ENCODE measurements at regions not wholly inside any gene's neighbourhood (a gene's known extent, or its start where the extent isn't known, plus 50 kb on each side); places are given as distances from the start of the nearest gene placed in this dataset.

GRCh38 chr5:145466533-145466932 is 368.6 kb downstream of the PRELID2 start (continued):
- no peak for TF ChIP-seq CBX8 (IDR thresholded peaks at IDR 0.05; ENCODE audit: borderline replicate concordance, extremely low read depth, low read depth, low read length, poor library complexity, severe bottlenecking)

GRCh38 chr5:145465474-145466263 is 369.5 kb downstream of the PRELID2 start:
- no peaks in the 10 kb centered on the region for H3K9me3 ChIP-seq (replicated peaks; ENCODE audit: control insufficient read depth, insufficient read depth, low read depth, low read length)
- no peak overlapping the region for H3K27ac ChIP-seq (ENCODE audit: extremely low read depth, low read depth, low read length)
- H4K20me1 ChIP-seq (replicated peaks; ENCODE audit: control insufficient read depth, insufficient read depth, low read length): no peaks in the 10 kb centered on the region
- no peaks in the 10 kb centered on the region for H3K27me3 ChIP-seq (ENCODE audit: control insufficient read depth in 2 of 2, insufficient read depth in 2 of 2, low read length in 2 of 2)
- no peak overlapping the region for H3K4me2 ChIP-seq (ENCODE audit: insufficient read depth, low read length)
- in situ Hi-C loops (cut with MboI) (no loop called here), intact Hi-C loops (cut with micrococcal nuclease) (no loop called here)
- H3K79me2 ChIP-seq (ENCODE audit: control insufficient read depth, insufficient read depth, low read length): no peaks in the 10 kb centered on the region
- H3K36me3 ChIP-seq (ENCODE audit: control insufficient read depth, insufficient read depth, low read length): no peaks in the 10 kb centered on the region
- no peak overlapping the region for H2AFZ ChIP-seq (ENCODE audit: low read depth, low read length)
- POLR2A ChIA-PET: no interaction called here
- ATAC-seq (no peak), DNase-seq (ENCODE audit: extremely low read depth in 1 of 4, low spot score in 3 of 4) (no peak), FAIRE-seq (no peak)
- H3K4me1 ChIP-seq (replicated peaks in 1 of 2; ENCODE audit: control insufficient read depth in 2 of 2, insufficient read depth in 2 of 2, low read length in 2 of 2): no peaks in the 10 kb centered on the region; a peak in 1 of 5 replicates
- BruUV-seq (replicated peaks): no TSS peak
- CTCF ChIA-PET (ENCODE audit: low intra/inter-chr PET ratio): interaction anchor here (0.6 kb wide), 1 partner anchor 339 kb away, joined by 3 read pairs; no protein-coding TSS in a partner anchor
- no peaks in the 10 kb centered on the region for H3K9me1 ChIP-seq (ENCODE audit: control insufficient read depth, insufficient read depth, low read length)
- TF ChIP-seq BMI1 (IDR thresholded peaks at IDR 0.05; ENCODE audit: low read length): no peak
- no peak for TF ChIP-seq ZNF253 (CRISPR knock-in tag; conservative IDR thresholded peaks at IDR 0.05)
- no peak for TF ChIP-seq NCOA2 (IDR thresholded peaks at IDR 0.05; ENCODE audit: partially characterized antibody in 2 of 2)
- TF ChIP-seq ZBTB40 (IDR thresholded peaks at IDR 0.05): no peak
- no peak for TF ChIP-seq ZBTB40 (CRISPR knock-in tag; IDR thresholded peaks at IDR 0.05)
- TF ChIP-seq E2F6 (IDR thresholded peaks at IDR 0.05; ENCODE audit: borderline replicate concordance in 1 of 2, extremely low read depth in 1 of 2, insufficient read depth in 1 of 2, insufficient read length in 1 of 2, low read depth in 1 of 2, low read length in 1 of 2, poor library complexity in 1 of 2, severe bottlenecking in 1 of 2): no peak
- no peak for TF ChIP-seq SMAD3 (CRISPR knock-in tag; conservative IDR thresholded peaks at IDR 0.05)
- no peak overlapping the region for H3K4me3 ChIP-seq
- H3K9ac ChIP-seq (ENCODE audit: insufficient read depth in 1 of 2, low read depth in 2 of 2, low read length in 2 of 2): no peak overlapping the region
- WGBS (ENCODE audit: insufficient coverage, low coverage, missing lambda C conversion rate): 2% methylated on average over 6 of the region's 6 CpGs

Data from K562 (cell line).